ENCODE measurements at regions not wholly inside any gene's neighbourhood (a gene's known extent, or its start where the extent isn't known, plus 50 kb on each side); places are given as distances from the start of the nearest gene placed in this dataset.

- TF ChIP-seq CTCF (IDR thresholded peaks at IDR 0.05) (no peak), POLR2AphosphoS5 (IDR thresholded peaks at IDR 0.05; ENCODE audit: low read depth, low read length) (no peak), SIN3A (IDR thresholded peaks at IDR 0.05; ENCODE audit: borderline replicate concordance, insufficient read depth, low read depth, low read length) (no peak), TCF7L2 (IDR thresholded peaks at IDR 0.05; ENCODE audit: low read depth, low read length) (no peak)
- TF ChIP-seq, protein P1, sequence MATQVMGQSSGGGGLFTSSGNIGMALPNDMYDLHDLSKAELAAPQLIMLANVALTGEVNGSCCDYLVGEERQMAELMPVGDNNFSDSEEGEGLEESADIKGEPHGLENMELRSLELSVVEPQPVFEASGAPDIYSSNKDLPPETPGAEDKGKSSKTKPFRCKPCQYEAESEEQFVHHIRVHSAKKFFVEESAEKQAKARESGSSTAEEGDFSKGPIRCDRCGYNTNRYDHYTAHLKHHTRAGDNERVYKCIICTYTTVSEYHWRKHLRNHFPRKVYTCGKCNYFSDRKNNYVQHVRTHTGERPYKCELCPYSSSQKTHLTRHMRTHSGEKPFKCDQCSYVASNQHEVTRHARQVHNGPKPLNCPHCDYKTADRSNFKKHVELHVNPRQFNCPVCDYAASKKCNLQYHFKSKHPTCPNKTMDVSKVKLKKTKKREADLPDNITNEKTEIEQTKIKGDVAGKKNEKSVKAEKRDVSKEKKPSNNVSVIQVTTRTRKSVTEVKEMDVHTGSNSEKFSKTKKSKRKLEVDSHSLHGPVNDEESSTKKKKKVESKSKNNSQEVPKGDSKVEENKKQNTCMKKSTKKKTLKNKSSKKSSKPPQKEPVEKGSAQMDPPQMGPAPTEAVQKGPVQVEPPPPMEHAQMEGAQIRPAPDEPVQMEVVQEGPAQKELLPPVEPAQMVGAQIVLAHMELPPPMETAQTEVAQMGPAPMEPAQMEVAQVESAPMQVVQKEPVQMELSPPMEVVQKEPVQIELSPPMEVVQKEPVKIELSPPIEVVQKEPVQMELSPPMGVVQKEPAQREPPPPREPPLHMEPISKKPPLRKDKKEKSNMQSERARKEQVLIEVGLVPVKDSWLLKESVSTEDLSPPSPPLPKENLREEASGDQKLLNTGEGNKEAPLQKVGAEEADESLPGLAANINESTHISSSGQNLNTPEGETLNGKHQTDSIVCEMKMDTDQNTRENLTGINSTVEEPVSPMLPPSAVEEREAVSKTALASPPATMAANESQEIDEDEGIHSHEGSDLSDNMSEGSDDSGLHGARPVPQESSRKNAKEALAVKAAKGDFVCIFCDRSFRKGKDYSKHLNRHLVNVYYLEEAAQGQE (IDR thresholded peaks at IDR 0.05; ENCODE audit: insufficient read depth in 1 of 2, low read depth in 2 of 2, low read length in 1 of 2) = no peak
These were observed 276.0 kb downstream of the GJA1 start for GRCh38 chr6:121711472-121711871.

All from Panc1 (cell line).